ENCODE measurements at regions not wholly inside any gene's neighbourhood (a gene's known extent, or its start where the extent isn't known, plus 50 kb on each side); places are given as distances from the start of the nearest gene placed in this dataset.

DNA sequence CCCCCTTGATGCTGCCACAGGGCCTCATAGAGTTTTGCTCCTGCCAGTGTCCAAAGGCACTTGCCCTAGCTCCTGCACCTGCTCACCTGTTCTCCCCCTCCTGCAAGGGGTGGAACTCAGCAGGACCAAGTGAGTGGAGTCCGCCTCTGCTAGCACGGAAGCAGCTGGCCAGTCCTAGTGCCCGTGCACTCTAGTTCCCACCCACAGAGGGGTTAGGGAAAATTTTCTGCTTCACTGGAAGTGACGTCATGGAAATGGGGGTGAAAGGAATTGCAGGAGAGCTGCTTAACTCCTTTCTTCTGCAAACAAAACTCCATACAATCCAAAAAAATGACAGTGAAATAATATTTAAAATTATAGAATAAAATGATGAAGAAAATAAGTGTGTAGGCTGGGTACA is 609.7 kb upstream of the SLITRK1 start:
- Histone ChIP-seq H3K27ac (no peak overlapping the region), H3K4me3 (no peak overlapping the region), H3K36me3 (no peaks in the 10 kb centered on the region), H3K27me3 (no peaks in the 10 kb centered on the region), H3K4me1 (no peaks in the 10 kb centered on the region), H3K9me3 (no peaks in the 10 kb centered on the region)
- 79 to 89% (median 86%) methylated on average over 4 of the region's 4 CpGs for WGBS, 4 donors
- peak in 1 of 5 donors; percentile 48 for DNase-seq
- TF ChIP-seq POLR2A (IDR thresholded peaks at IDR 0.05): no peak
- TF ChIP-seq CTCF (IDR thresholded peaks at IDR 0.05): no peak
- intact Hi-C loops (cut with DNase I): no loop called here
- ATAC-seq: no peak

- Histone ChIP-seq H3K4me3 (no peak overlapping the region), H3K27me3 (no peaks in the 10 kb centered on the region), H3K4me1 (no peaks in the 10 kb centered on the region), H3K36me3 (no peaks in the 10 kb centered on the region), H3K9me3 (no peaks in the 10 kb centered on the region), H3K27ac (no peak overlapping the region)
- DNase-seq: no peak
- no peak for ATAC-seq
- 65 to 79% (median 73%) methylated on average over 1 of the region's 1 CpG for WGBS, 4 donors
- intact Hi-C loops (cut with DNase I): no loop called here
- TF ChIP-seq POLR2A (IDR thresholded peaks at IDR 0.05): no peak
- TF ChIP-seq CTCF (IDR thresholded peaks at IDR 0.05): no peak
Measured at GRCh38 chr13:84487752-84488151, 605.5 kb upstream of the SLITRK1 start.

DNA sequence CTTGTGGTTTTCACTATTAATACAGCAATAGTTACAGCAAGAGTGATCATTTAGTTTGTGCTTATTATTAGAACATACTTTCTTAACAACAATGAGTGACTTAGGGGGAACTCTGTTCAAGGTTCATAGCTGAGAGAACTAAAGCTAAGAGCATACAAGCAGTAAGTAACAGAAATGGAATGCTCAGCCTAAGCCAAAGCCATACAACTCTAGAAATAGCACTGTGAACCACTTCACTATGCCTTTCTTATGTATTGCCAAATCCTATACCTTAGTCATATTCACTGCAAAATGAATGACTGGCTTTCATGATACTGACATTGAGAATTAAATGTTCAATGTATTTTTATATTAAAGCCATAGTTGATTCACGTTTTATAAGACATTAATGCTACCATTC is 599.7 kb upstream of the SLITRK1 start:
- TF ChIP-seq CTCF (IDR thresholded peaks at IDR 0.05) (no peak), POLR2A (IDR thresholded peaks at IDR 0.05) (no peak)
- WGBS, 4 donors: 46 to 79% (median 75%) methylated on average over 1 of the region's 1 CpG
- intact Hi-C loops (cut with DNase I): no loop called here
- Histone ChIP-seq H3K4me3 (no peak overlapping the region), H3K36me3 (no peaks in the 10 kb centered on the region), H3K27me3 (no peaks in the 10 kb centered on the region), H3K27ac (no peak overlapping the region), H3K4me1 (no peaks in the 10 kb centered on the region), H3K9me3 (no peaks in the 10 kb centered on the region)
- DNase-seq (no peak), ATAC-seq (no peak)

DNA sequence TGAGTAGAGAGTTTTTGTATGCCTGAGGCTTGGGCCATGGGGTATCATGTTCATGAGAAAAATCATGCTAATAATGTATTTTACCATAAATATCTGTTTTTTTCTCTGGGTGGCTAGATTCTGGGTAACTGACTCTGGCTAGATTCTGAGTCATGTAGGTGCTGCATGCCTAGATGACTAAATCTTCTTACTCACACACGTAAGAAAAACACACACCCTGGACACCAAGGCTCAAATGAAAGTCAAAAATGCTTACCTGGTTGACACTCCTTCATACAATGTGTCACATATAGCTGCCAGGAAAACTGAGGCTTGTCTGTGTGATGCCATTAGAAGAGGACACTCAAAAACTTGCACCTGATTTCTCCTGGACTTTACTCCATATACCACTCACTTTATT is 597.4 kb upstream of the SLITRK1 start:
- DNase-seq (no peak), ATAC-seq (no peak)
- H3K4me1 ChIP-seq: no peaks in the 10 kb centered on the region
- H3K36me3 ChIP-seq: no peaks in the 10 kb centered on the region
- intact Hi-C loops (cut with DNase I): no loop called here
- H3K9me3 ChIP-seq: peaks cover 0 to 10% (median 1%) of the 10 kb centered on the region in 12 donors
- no peak for TF ChIP-seq CTCF (IDR thresholded peaks at IDR 0.05)
- no peak for TF ChIP-seq POLR2A (IDR thresholded peaks at IDR 0.05)
- H3K4me3 ChIP-seq: no peak overlapping the region
- H3K27me3 ChIP-seq: no peaks in the 10 kb centered on the region
- 75 to 93% (median 82%) methylated on average over 1 of the region's 1 CpG for WGBS, 4 donors
- H3K27ac ChIP-seq: no peak overlapping the region
